Erythroblast (primary cell): ENCODE measurements at regions not wholly inside any gene's neighbourhood (a gene's known extent, or its start where the extent isn't known, plus 50 kb on each side); places are given as distances from the start of the nearest gene placed in this dataset.
"Not testable (repeated sequence)": the region's sequence is repeated elsewhere in the genome, so short reads cannot be mapped to it uniquely, and the experiment has no call there.

Experiments used
- DNase-seq, 2 experiments: peaks; one replicate each; lab custom pipeline; 2025; lab: John Stamatoyannopoulos, UW
- GATA1 ChIP-seq: IDR thresholded peaks from 2 replicates; pipeline ENCODE4 v1.6.1; 2011; ENCODE audit warnings: low read depth, mild to moderate bottlenecking, control low read depth, low read length, moderate library complexity
- POLR2A ChIP-seq: IDR thresholded peaks from 2 replicates; pipeline ENCODE4 v1.6.1; 2011; ENCODE audit warnings: mild to moderate bottlenecking, low read length

GRCh38 chrX:10990418-10990817, 120.7 kb upstream of the HCCS start:
- TF ChIP-seq POLR2A (no peak), GATA1 (no peak)
- no peak for DNase-seq

- no peak for DNase-seq
- TF ChIP-seq GATA1 (no peak), POLR2A (no peak)
Measured at GRCh38 chrX:10990976-10991375, 120.2 kb upstream of the HCCS start.

GRCh38 chrX:10992110-10992509, 119.0 kb upstream of the HCCS start:
- DNase-seq, result no peak
- no peak for TF ChIP-seq POLR2A
- TF ChIP-seq GATA1, result no peak

GRCh38 chrX:11007076-11007475, 104.1 kb upstream of the HCCS start:
- not testable (repeated sequence) for DNase-seq

GRCh38 chrX:11010476-11010875, 100.7 kb upstream of the HCCS start:
- TF ChIP-seq GATA1, result no peak
- TF ChIP-seq POLR2A, result no peak
- DNase-seq, result no peak

GRCh38 chrX:11016728-11017127, 94.4 kb upstream of the HCCS start:
- DNase-seq, result no peak
- TF ChIP-seq POLR2A (no peak), GATA1 (no peak)

- not testable (repeated sequence) for DNase-seq
Measured at GRCh38 chrX:11022588-11022987, 88.5 kb upstream of the HCCS start.

GRCh38 chrX:11039926-11040325, 71.2 kb upstream of the HCCS start:
- DNase-seq, result no peak
- TF ChIP-seq GATA1, result no peak
- TF ChIP-seq POLR2A, result no peak

GRCh38 chrX:11040405-11040804, 70.7 kb upstream of the HCCS start:
- no peak for TF ChIP-seq POLR2A
- no peak for TF ChIP-seq GATA1
- DNase-seq, result no peak

GRCh38 chrX:11040996-11041395, 70.1 kb upstream of the HCCS start:
- no peak for TF ChIP-seq GATA1
- DNase-seq, result no peak

- TF ChIP-seq GATA1 (no peak), POLR2A (no peak)
- no peak for DNase-seq
Measured at GRCh38 chrX:11050013-11050412, 61.1 kb upstream of the HCCS start.

- no peak for TF ChIP-seq GATA1
- no peak for TF ChIP-seq POLR2A
- no peak for DNase-seq
Measured at GRCh38 chrX:11053351-11053750, 57.8 kb upstream of the HCCS start.

GRCh38 chrX:11056322-11057176, 54.6 kb upstream of the HCCS start:
- no peak for TF ChIP-seq GATA1
- TF ChIP-seq POLR2A, result no peak
- DNase-seq, result no peak

GRCh38 chrX:11059933-11060332, 51.2 kb upstream of the HCCS start:
- DNase-seq, result no peak
- TF ChIP-seq POLR2A (no peak), GATA1 (no peak)
